ENCODE measurements at regions not wholly inside any gene's neighbourhood (a gene's known extent, or its start where the extent isn't known, plus 50 kb on each side); places are given as distances from the start of the nearest gene placed in this dataset.

GRCh38 chr15:25173241-25174028 is 218.6 kb downstream of the SNRPN start:
- no peak for TF ChIP-seq CTCF (IDR thresholded peaks at IDR 0.05)
- no peak for TF ChIP-seq POLR2A (IDR thresholded peaks at IDR 0.05)
